ENCODE measurements at regions not wholly inside any gene's neighbourhood (a gene's known extent, or its start where the extent isn't known, plus 50 kb on each side); places are given as distances from the start of the nearest gene placed in this dataset.
"Not testable (repeated sequence)": the region's sequence is repeated elsewhere in the genome, so short reads cannot be mapped to it uniquely, and the experiment has no call there.

DNA sequence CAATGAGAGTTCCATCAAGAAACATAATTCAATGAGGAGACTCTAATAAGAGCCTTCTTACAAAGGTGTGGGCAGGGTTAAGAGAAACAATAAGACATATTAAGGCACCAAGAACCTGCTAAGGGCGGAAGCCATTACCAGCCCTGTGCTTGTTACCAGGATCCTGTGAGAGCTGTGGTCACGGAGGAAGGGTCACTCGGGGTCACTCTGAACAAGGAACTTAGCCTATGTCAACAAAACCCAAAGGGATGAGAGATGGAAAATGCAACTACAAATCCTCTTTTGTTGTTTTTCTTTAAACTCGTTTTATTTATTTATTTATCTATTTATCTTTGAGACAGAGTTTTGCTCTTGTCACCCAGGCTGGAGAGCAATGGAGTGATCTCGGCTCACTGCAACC, 460.4 kb upstream of the CCDC196 start:
- H3K36me3 ChIP-seq = no peaks in the 10 kb centered on the region
- H3K27ac ChIP-seq = no peak overlapping the region
- no peak for DNase-seq
- no peak for ATAC-seq (ENCODE audit: low FRiP score in 2 of 2)
- no peak overlapping the region for H3K4me3 ChIP-seq
- 69 to 73% methylated on average over 5 of the region's 5 CpGs for WGBS, 2 donors
- TF ChIP-seq POLR2AphosphoS5 (IDR thresholded peaks at IDR 0.05) = no peak
- no peak for TF ChIP-seq POLR2A (IDR thresholded peaks at IDR 0.05)
- TF ChIP-seq EP300 (IDR thresholded peaks at IDR 0.05) = no peak
- TF ChIP-seq, protein P1, sequence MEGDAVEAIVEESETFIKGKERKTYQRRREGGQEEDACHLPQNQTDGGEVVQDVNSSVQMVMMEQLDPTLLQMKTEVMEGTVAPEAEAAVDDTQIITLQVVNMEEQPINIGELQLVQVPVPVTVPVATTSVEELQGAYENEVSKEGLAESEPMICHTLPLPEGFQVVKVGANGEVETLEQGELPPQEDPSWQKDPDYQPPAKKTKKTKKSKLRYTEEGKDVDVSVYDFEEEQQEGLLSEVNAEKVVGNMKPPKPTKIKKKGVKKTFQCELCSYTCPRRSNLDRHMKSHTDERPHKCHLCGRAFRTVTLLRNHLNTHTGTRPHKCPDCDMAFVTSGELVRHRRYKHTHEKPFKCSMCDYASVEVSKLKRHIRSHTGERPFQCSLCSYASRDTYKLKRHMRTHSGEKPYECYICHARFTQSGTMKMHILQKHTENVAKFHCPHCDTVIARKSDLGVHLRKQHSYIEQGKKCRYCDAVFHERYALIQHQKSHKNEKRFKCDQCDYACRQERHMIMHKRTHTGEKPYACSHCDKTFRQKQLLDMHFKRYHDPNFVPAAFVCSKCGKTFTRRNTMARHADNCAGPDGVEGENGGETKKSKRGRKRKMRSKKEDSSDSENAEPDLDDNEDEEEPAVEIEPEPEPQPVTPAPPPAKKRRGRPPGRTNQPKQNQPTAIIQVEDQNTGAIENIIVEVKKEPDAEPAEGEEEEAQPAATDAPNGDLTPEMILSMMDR (IDR thresholded peaks at IDR 0.05) = no peak
- no peaks in the 10 kb centered on the region for H3K9me3 ChIP-seq
- no peaks in the 10 kb centered on the region for H3K27me3 ChIP-seq
- H3K4me1 ChIP-seq = no peaks in the 10 kb centered on the region

DNA sequence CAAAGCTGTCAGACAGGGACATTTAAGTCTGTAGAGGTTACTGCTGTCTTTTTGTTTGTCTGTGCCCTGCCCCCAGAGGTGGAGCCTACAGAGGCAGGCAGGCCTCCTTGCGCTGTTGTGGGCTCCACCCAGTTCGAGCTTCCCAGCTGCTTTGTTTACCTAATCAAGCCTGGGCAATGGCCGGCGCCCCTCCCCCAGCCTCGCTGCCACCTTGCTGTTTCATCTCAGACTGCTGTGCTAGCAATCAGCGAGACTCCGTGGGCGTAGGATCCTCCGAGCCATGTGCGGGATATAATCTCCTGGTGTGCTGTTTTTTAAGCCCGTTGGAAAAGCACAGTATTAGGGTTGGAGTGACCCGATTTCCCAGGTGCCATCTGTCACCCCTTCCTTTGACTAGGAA, 454.2 kb upstream of the CCDC196 start:
- H3K27me3 ChIP-seq; H3K4me1 ChIP-seq; H3K36me3 ChIP-seq; H3K9me3 ChIP-seq; H3K27ac ChIP-seq; H3K4me3 ChIP-seq; ATAC-seq (ENCODE audit: low FRiP score in 2 of 2): not testable (repeated sequence)
- DNase-seq = peak in 1 of 2 donors; percentile 58
- 86 to 98% methylated on average over 12 of the region's 12 CpGs for WGBS, 2 donors

DNA sequence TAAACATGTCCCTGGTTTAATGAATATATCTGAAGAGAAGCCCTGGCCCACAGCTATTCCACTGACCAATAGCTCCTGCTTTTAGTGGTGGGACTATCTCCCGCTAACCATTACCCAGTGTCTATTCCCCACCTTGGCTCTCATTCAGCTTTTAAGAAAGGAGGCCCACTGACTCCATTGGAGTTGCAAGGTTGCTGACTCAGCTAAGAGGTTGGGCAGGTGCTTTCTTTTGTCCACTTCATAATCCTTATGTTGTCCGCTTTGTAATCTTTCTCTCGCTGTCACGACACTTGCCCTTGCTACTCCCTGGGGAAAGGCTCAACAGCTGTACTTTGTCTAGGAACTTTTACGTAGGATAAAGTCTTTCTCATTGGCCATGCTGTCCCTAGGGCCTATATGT, 453.4 kb upstream of the CCDC196 start:
- DNase-seq = no peak
- Histone ChIP-seq H3K27ac (no peak overlapping the region), H3K27me3 (no peaks in the 10 kb centered on the region), H3K9me3 (peaks cover 0 to 8% (median 0%) of the 10 kb centered on the region in 4 donors), H3K4me3 (no peak overlapping the region), H3K36me3 (no peaks in the 10 kb centered on the region), H3K4me1 (no peaks in the 10 kb centered on the region)
- 96% methylated on average over 5 of the region's 5 CpGs for WGBS, 2 donors
- ATAC-seq (ENCODE audit: low FRiP score in 2 of 2) = no peak
- no peak for TF ChIP-seq EP300 (IDR thresholded peaks at IDR 0.05)
- TF ChIP-seq POLR2A (IDR thresholded peaks at IDR 0.05) = no peak
- TF ChIP-seq, protein P1 (IDR thresholded peaks at IDR 0.05) = no peak
- TF ChIP-seq POLR2AphosphoS5 (IDR thresholded peaks at IDR 0.05) = no peak

DNA sequence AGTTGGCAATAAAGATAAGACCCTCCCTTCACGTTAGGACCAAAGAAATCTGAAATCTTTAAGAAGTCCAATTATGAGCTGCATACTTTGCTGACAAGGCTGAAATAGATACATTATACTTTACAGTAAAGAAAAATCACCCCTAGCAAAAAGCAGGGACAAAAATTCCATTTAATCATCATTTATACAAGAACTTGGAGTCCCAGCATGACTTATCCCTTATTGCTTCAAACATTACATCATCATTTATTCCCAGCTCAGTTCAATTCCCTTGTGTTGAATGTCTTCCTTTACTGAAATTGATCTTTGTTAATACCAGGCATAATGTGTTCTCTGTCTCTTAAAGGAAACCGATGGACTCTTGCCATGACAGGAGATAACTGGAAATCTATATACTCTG, 449.6 kb upstream of the CCDC196 start:
- 85 to 90% methylated on average over 2 of the region's 2 CpGs for WGBS, 2 donors
- DNase-seq (no peak), ATAC-seq (ENCODE audit: low FRiP score in 2 of 2) (no peak)
- Histone ChIP-seq H3K9me3 (peaks cover 0 to 2% (median 0%) of the 10 kb centered on the region in 4 donors), H3K4me1 (no peaks in the 10 kb centered on the region), H3K36me3 (no peaks in the 10 kb centered on the region), H3K27me3 (no peaks in the 10 kb centered on the region), H3K4me3 (no peak overlapping the region), H3K27ac (no peak overlapping the region)
- TF ChIP-seq, protein P1 (IDR thresholded peaks at IDR 0.05) = no peak
- no peak for TF ChIP-seq POLR2AphosphoS5 (IDR thresholded peaks at IDR 0.05)
- no peak for TF ChIP-seq POLR2A (IDR thresholded peaks at IDR 0.05)
- TF ChIP-seq EP300 (IDR thresholded peaks at IDR 0.05) = no peak

DNA sequence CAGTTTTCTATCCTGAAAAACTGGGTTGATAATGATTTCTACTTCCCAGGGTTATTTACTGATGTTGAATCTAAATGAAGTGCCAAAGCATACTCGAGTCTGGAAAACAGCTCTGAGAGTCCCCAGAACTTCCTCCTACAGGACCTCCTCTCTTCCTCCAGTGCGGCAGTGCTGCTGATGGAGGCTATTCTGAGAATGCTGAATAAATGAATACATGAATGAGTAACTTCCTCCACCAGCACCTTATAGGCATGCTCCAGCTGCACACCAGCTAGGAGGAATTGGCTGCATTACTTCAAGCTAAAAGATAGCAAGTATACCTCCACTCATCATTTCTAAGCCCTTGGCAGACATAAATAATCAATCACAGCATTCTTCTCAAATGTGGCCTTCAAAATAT, 448.8 kb upstream of the CCDC196 start:
- no peak for TF ChIP-seq EP300 (IDR thresholded peaks at IDR 0.05)
- no peak for TF ChIP-seq POLR2AphosphoS5 (IDR thresholded peaks at IDR 0.05)
- TF ChIP-seq, protein P1 (IDR thresholded peaks at IDR 0.05) = no peak
- no peak for TF ChIP-seq POLR2A (IDR thresholded peaks at IDR 0.05)
- no peaks in the 10 kb centered on the region for H3K36me3 ChIP-seq
- H3K27me3 ChIP-seq = no peaks in the 10 kb centered on the region
- WGBS, 2 donors = 14 to 72% methylated on average over 1 to 2 of the region's 2 CpGs
- no peak overlapping the region for H3K27ac ChIP-seq
- no peak overlapping the region for H3K4me3 ChIP-seq
- peak in 1 of 2 donors; percentile 60 for ATAC-seq (ENCODE audit: low FRiP score in 2 of 2)
- H3K4me1 ChIP-seq = no peaks in the 10 kb centered on the region
- DNase-seq = no peak
- H3K9me3 ChIP-seq = no peaks in the 10 kb centered on the region
